SK-N-SH treated with all-trans-retinoic acid at 6 μM for 48 hours (cell line): ENCODE measurements at regions not wholly inside any gene's neighbourhood (a gene's known extent, or its start where the extent isn't known, plus 50 kb on each side); places are given as distances from the start of the nearest gene placed in this dataset.

ENCODE experiments used
- ATAC-seq: fragments of 200-7000 bp; cut with Tn5 transposase; 3 replicates; pipeline ENCODE4 v1.9.1; 2020; ENCODE audit warnings: mild to moderate bottlenecking, moderate library complexity
- ARNTL ChIP-seq: fragments of 450-650 bp; formaldehyde crosslinking; IDR thresholded peaks from 2 replicates; pipeline ENCODE4 v1.5.0; 2020; ENCODE audit warnings: low read depth, mild to moderate bottlenecking, moderate library complexity, borderline replicate concordance
- BACH2 ChIP-seq: fragments of 250-450 bp; sonication (Bioruptor Pico); IDR thresholded peaks from 2 replicates; pipeline ENCODE4 v1.9.0; 2021; ENCODE audit warnings: mild to moderate bottlenecking, borderline replicate concordance
- CSDC2 ChIP-seq: fragments of 250-450 bp; sonication (Bioruptor Pico); IDR thresholded peaks from 2 replicates; pipeline ENCODE4 v1.5.0; 2020; ENCODE audit warnings: mild to moderate bottlenecking, moderate library complexity
- ESRRG ChIP-seq: fragments of 250-450 bp; sonication (Bioruptor Pico); IDR thresholded peaks from 2 replicates; pipeline ENCODE4 v1.6.1; 2021; ENCODE audit warnings: mild to moderate bottlenecking
- GLIS3 ChIP-seq: fragments of 250-450 bp; sonication (Bioruptor Pico); IDR thresholded peaks from 2 replicates; pipeline ENCODE4 v1.5.0; 2020; ENCODE audit warnings: mild to moderate bottlenecking, moderate library complexity
- ISL1 ChIP-seq: fragments of 250-450 bp; sonication (Bioruptor Pico); IDR thresholded peaks from 2 replicates; pipeline ENCODE4 v2.1.2; 2022; ENCODE audit warnings: mild to moderate bottlenecking, moderate library complexity
- OSR1 ChIP-seq: fragments of 250-450 bp; sonication (Bioruptor Pico); IDR thresholded peaks from 2 replicates; pipeline ENCODE4 v1.8.0; 2022; ENCODE audit warnings: moderate library complexity, mild to moderate bottlenecking, inconsistent platforms
- PPARA ChIP-seq: fragments of 250-450 bp; sonication (Bioruptor Pico); IDR thresholded peaks from 2 replicates; pipeline ENCODE4 v1.5.0; 2020; ENCODE audit warnings: mild to moderate bottlenecking, borderline replicate concordance
- RARB ChIP-seq: fragments of 250-450 bp; sonication (Bioruptor Pico); IDR thresholded peaks from 2 replicates; pipeline ENCODE4 v1.8.0; 2021; ENCODE audit warnings: mild to moderate bottlenecking, moderate library complexity
- TOX ChIP-seq: fragments of 250-450 bp; sonication (Bioruptor Pico); IDR thresholded peaks from 2 replicates; pipeline ENCODE4 v1.8.0; 2021; ENCODE audit warnings: mild to moderate bottlenecking, moderate library complexity, borderline replicate concordance
- ZFP3 ChIP-seq: fragments of 250-450 bp; sonication (Bioruptor Pico); IDR thresholded peaks from 2 replicates; pipeline ENCODE4 v1.5.0; 2020; ENCODE audit warnings: mild to moderate bottlenecking, moderate library complexity
- ZNF565 ChIP-seq: fragments of 450-650 bp; formaldehyde crosslinking; conservative IDR thresholded peaks from 2 replicates; pipeline ENCODE4 v1.5.0; 2020; ENCODE audit warnings: low read depth, mild to moderate bottlenecking, moderate library complexity
- TF ChIP-seq, protein P1 (sequence below): fragments of 250-450 bp; sonication (Bioruptor Pico); IDR thresholded peaks from 2 replicates; pipeline ENCODE4 v1.5.0; 2020; ENCODE audit warnings: mild to moderate bottlenecking, moderate library complexity
- TF ChIP-seq, protein P2 (sequence below): fragments of 250-450 bp; sonication (Bioruptor Pico); IDR thresholded peaks from 2 replicates; pipeline ENCODE4 v1.5.1; 2020; ENCODE audit warnings: low read depth, mild to moderate bottlenecking, moderate library complexity
- TF ChIP-seq, protein P3 (sequence below): fragments of 250-450 bp; sonication (Bioruptor Pico); IDR thresholded peaks from 2 replicates; pipeline ENCODE4 v1.8.0; 2021; ENCODE audit warnings: low read depth, mild to moderate bottlenecking, moderate library complexity, borderline replicate concordance
- TF ChIP-seq, protein P4 (sequence below): fragments of 250-450 bp; sonication (Bioruptor Pico); IDR thresholded peaks from 2 replicates; pipeline ENCODE4 v1.5.1; 2021; ENCODE audit warnings: mild to moderate bottlenecking, moderate library complexity
- TF ChIP-seq, protein P5 (sequence below): fragments of 250-450 bp; sonication (Bioruptor Pico); IDR thresholded peaks from 2 replicates; pipeline ENCODE4 v1.8.0; 2020; ENCODE audit warnings: mild to moderate bottlenecking, moderate library complexity, borderline replicate concordance

DNA sequence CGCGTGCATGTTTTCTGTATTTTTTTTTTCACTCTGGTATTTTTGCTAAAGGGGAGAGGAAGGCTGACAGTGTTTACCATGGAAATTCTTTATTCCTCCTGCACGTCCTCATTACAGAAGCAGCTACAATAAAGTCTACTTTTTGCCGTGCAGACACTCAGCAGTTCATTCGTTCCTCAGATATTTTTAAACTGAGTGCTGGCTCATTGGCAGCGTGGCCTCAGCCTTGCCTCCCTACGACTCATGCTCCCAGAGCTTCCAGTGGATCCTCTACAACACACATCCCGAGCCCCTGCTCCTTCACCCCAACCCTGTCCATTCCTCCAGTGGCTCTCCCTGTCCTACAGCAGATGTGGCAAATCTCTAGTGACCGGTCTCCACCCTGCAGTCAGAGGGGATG lies 239.2 kb upstream of the ZMIZ1 start:
- peak; percentile 70 for ATAC-seq
- TF ChIP-seq CSDC2 (no peak), GLIS3 (CRISPR knock-in tag) (no peak), ZFP3 (no peak), TOX (CRISPR knock-in tag) (no peak), RARB (CRISPR knock-in tag) (no peak), ISL1 (CRISPR knock-in tag) (no peak), ZNF565 (CRISPR knock-in tag) (no peak), BACH2 (CRISPR knock-in tag) (no peak), PPARA (CRISPR knock-in tag) (no peak), OSR1 (CRISPR knock-in tag) (no peak)
- TF ChIP-seq, protein P1, sequence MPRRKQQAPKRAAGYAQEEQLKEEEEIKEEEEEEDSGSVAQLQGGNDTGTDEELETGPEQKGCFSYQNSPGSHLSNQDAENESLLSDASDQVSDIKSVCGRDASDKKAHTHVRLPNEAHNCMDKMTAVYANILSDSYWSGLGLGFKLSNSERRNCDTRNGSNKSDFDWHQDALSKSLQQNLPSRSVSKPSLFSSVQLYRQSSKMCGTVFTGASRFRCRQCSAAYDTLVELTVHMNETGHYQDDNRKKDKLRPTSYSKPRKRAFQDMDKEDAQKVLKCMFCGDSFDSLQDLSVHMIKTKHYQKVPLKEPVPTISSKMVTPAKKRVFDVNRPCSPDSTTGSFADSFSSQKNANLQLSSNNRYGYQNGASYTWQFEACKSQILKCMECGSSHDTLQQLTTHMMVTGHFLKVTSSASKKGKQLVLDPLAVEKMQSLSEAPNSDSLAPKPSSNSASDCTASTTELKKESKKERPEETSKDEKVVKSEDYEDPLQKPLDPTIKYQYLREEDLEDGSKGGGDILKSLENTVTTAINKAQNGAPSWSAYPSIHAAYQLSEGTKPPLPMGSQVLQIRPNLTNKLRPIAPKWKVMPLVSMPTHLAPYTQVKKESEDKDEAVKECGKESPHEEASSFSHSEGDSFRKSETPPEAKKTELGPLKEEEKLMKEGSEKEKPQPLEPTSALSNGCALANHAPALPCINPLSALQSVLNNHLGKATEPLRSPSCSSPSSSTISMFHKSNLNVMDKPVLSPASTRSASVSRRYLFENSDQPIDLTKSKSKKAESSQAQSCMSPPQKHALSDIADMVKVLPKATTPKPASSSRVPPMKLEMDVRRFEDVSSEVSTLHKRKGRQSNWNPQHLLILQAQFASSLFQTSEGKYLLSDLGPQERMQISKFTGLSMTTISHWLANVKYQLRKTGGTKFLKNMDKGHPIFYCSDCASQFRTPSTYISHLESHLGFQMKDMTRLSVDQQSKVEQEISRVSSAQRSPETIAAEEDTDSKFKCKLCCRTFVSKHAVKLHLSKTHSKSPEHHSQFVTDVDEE = no peak
- TF ChIP-seq, protein P2, sequence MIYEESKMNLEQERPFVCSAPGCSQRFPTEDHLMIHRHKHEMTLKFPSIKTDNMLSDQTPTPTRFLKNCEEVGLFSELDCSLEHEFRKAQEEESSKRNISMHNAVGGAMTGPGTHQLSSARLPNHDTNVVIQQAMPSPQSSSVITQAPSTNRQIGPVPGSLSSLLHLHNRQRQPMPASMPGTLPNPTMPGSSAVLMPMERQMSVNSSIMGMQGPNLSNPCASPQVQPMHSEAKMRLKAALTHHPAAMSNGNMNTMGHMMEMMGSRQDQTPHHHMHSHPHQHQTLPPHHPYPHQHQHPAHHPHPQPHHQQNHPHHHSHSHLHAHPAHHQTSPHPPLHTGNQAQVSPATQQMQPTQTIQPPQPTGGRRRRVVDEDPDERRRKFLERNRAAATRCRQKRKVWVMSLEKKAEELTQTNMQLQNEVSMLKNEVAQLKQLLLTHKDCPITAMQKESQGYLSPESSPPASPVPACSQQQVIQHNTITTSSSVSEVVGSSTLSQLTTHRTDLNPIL (CRISPR knock-in tag) = no peak
- TF ChIP-seq, protein P3, sequence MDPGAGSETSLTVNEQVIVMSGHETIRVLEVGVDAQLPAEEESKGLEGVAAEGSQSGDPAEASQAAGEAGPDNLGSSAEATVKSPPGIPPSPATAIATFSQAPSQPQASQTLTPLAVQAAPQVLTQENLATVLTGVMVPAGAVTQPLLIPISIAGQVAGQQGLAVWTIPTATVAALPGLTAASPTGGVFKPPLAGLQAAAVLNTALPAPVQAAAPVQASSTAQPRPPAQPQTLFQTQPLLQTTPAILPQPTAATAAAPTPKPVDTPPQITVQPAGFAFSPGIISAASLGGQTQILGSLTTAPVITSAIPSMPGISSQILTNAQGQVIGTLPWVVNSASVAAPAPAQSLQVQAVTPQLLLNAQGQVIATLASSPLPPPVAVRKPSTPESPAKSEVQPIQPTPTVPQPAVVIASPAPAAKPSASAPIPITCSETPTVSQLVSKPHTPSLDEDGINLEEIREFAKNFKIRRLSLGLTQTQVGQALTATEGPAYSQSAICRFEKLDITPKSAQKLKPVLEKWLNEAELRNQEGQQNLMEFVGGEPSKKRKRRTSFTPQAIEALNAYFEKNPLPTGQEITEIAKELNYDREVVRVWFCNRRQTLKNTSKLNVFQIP (CRISPR knock-in tag) = no peak
- TF ChIP-seq, protein P4, sequence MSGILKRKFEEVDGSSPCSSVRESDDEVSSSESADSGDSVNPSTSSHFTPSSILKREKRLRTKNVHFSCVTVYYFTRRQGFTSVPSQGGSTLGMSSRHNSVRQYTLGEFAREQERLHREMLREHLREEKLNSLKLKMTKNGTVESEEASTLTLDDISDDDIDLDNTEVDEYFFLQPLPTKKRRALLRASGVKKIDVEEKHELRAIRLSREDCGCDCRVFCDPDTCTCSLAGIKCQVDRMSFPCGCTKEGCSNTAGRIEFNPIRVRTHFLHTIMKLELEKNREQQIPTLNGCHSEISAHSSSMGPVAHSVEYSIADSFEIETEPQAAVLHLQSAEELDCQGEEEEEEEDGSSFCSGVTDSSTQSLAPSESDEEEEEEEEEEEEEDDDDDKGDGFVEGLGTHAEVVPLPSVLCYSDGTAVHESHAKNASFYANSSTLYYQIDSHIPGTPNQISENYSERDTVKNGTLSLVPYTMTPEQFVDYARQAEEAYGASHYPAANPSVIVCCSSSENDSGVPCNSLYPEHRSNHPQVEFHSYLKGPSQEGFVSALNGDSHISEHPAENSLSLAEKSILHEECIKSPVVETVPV (CRISPR knock-in tag) = no peak
- TF ChIP-seq, protein P5, sequence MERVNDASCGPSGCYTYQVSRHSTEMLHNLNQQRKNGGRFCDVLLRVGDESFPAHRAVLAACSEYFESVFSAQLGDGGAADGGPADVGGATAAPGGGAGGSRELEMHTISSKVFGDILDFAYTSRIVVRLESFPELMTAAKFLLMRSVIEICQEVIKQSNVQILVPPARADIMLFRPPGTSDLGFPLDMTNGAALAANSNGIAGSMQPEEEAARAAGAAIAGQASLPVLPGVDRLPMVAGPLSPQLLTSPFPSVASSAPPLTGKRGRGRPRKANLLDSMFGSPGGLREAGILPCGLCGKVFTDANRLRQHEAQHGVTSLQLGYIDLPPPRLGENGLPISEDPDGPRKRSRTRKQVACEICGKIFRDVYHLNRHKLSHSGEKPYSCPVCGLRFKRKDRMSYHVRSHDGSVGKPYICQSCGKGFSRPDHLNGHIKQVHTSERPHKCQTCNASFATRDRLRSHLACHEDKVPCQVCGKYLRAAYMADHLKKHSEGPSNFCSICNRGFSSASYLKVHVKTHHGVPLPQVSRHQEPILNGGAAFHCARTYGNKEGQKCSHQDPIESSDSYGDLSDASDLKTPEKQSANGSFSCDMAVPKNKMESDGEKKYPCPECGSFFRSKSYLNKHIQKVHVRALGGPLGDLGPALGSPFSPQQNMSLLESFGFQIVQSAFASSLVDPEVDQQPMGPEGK = no peak

DNA sequence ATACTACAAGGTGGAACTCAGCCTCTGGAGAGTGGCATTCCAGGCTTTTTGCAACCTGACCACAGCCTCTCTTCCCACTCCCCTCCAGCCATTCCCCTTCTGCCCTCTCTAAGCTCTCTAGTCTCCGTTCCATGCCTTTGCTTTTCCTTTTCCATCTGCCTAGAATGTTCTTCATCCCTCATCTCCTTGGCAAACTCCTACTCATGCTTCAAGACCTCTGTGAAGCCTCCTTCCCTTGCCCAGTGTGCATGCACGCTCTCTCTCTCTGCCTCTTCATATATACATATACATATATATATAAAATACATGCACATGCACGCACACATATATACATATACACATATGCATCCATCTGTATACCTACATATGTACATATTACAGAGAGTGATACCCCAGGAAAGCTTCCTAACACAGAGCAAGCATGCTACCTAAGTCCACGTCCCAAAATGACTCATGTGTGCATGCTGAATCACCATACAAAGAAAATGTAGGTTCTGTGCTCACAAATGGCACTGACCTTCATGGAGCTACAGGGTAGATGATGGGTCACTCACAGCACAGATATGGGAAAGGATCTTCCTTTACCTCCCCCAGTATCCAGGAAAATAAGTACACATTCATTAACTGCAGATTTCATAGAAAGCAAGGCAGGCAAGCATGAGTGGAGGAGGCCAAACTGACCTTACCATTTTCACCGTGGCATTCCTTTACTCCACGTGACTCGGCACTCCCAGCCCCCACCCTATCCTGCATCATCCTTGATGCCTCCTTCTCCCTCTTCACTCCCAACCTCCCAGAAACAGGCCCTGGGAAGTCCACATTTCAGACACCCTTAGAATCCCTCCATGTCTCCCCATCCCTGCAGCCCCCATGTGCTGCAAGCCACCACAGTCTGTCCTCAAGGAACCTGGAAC lies 238.4 kb upstream of the ZMIZ1 start:
- peak; percentile 93 for TF ChIP-seq ZFP3
- TF ChIP-seq ESRRG = no peak

DNA sequence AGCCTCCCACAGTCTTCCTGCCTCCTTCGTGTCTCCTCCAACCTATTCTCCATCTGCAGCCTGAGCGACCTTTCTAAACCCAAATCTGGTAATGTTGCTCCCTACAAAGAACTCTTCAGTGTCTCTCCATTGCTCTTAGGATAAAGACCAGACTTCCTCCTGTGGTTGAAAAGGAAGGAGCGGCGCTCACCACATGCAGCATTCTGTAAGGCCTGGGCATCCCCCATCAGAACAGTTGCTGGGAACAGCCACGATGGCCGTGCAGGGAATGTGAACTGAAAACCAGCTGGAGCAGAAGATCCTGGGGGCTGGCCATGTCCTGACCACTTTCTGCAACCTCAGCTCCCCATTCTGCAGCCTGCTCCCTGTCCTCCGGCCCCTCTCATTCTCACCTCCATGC lies 237.8 kb upstream of the ZMIZ1 start:
- ATAC-seq = no peak; the same call in 2 of the 3 replicates

More for the DNA sequence above, 238.4 kb upstream of the ZMIZ1 start:
- peak; percentile 51 for ATAC-seq

More for the DNA sequence above, 237.8 kb upstream of the ZMIZ1 start:
- TF ChIP-seq ARNTL (CRISPR knock-in tag) = no peak
- TF ChIP-seq RARB (CRISPR knock-in tag) = no peak
- TF ChIP-seq, protein P4 (CRISPR knock-in tag) = no peak
- no peak for TF ChIP-seq ESRRG
- TF ChIP-seq, protein P2 (CRISPR knock-in tag) = no peak
- TF ChIP-seq, protein P3 (CRISPR knock-in tag) = no peak
- TF ChIP-seq ZNF565 (CRISPR knock-in tag) = no peak
